ENCODE measurements at regions not wholly inside any gene's neighbourhood (a gene's known extent, or its start where the extent isn't known, plus 50 kb on each side); places are given as distances from the start of the nearest gene placed in this dataset.

- Histone ChIP-seq H3K36me3 (no peaks in the 10 kb centered on the region), H3K4me1 (peaks cover 0 to 3% (median 0%) of the 10 kb centered on the region in 4 donors), H3K27ac (peak overlapping the region; percentile 13 to 56 (median 46)), H3K4me3 (no peak overlapping the region), H3K9me3 (no peaks in the 10 kb centered on the region), H3K27me3 (no peaks in the 10 kb centered on the region)
- DNase-seq (peak in 1 of 2 donors; percentile 95), ATAC-seq (ENCODE audit: low FRiP score in 2 of 2) (peak; percentile 85 to 91)
- TF ChIP-seq POLR2A (IDR thresholded peaks at IDR 0.05) = peak in 1 of 4 donors; percentile 55
- TF ChIP-seq POLR2AphosphoS5 (IDR thresholded peaks at IDR 0.05) = peak; percentile 39 to 72
- TF ChIP-seq EP300 (IDR thresholded peaks at IDR 0.05) = peak in 1 of 4 donors; percentile 85
- TF ChIP-seq, protein P1, sequence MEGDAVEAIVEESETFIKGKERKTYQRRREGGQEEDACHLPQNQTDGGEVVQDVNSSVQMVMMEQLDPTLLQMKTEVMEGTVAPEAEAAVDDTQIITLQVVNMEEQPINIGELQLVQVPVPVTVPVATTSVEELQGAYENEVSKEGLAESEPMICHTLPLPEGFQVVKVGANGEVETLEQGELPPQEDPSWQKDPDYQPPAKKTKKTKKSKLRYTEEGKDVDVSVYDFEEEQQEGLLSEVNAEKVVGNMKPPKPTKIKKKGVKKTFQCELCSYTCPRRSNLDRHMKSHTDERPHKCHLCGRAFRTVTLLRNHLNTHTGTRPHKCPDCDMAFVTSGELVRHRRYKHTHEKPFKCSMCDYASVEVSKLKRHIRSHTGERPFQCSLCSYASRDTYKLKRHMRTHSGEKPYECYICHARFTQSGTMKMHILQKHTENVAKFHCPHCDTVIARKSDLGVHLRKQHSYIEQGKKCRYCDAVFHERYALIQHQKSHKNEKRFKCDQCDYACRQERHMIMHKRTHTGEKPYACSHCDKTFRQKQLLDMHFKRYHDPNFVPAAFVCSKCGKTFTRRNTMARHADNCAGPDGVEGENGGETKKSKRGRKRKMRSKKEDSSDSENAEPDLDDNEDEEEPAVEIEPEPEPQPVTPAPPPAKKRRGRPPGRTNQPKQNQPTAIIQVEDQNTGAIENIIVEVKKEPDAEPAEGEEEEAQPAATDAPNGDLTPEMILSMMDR (IDR thresholded peaks at IDR 0.05) = no peak
- 69 to 70% methylated on average over 7 of the region's 7 CpGs for WGBS, 2 donors
Observed at GRCh38 chr12:69024413-69024812, 91.4 kb upstream of the CPM start.

DNA sequence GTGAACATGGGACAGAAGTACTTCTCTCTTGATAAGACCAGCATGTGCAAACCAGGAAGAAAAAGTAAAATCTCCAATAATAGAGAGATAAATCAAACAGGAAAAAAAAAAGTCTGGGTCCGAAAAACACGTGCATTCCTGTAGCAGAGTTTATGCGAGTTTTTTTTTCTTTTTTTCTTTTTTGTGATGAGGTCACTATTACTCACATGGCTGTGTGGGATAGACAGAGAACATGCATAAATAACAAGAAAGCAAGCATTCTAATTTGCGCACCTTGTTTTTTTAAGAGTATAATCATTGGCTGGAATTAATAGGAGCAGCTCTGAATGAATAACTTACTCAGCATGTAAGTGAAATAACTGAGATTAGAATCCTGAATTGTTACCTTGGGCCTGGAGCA, 91.9 kb upstream of the CPM start:
- Histone ChIP-seq H3K9me3 (no peaks in the 10 kb centered on the region), H3K4me1 (peaks cover 0 to 3% (median 0%) of the 10 kb centered on the region in 4 donors), H3K4me3 (no peak overlapping the region), H3K27me3 (no peaks in the 10 kb centered on the region), H3K27ac (peak overlapping the region; percentile 13 to 56 (median 46)), H3K36me3 (no peaks in the 10 kb centered on the region)
- DNase-seq (no peak), ATAC-seq (ENCODE audit: low FRiP score in 2 of 2) (no peak)
- TF ChIP-seq, protein P1 (IDR thresholded peaks at IDR 0.05) = no peak
- TF ChIP-seq EP300 (IDR thresholded peaks at IDR 0.05) = no peak
- TF ChIP-seq POLR2AphosphoS5 (IDR thresholded peaks at IDR 0.05) = no peak
- TF ChIP-seq POLR2A (IDR thresholded peaks at IDR 0.05) = no peak
- 64 to 67% methylated on average over 4 of the region's 4 CpGs for WGBS, 2 donors

GRCh38 chr12:69026336-69026735, 93.4 kb upstream of the CPM start:
- Histone ChIP-seq H3K9me3 (no peaks in the 10 kb centered on the region), H3K4me3 (no peak overlapping the region), H3K36me3 (no peaks in the 10 kb centered on the region), H3K27me3 (no peaks in the 10 kb centered on the region), H3K27ac (no peak overlapping the region), H3K4me1 (peaks cover 0 to 3% (median 0%) of the 10 kb centered on the region in 4 donors)
- DNase-seq (peak in 1 of 2 donors; percentile 56), ATAC-seq (ENCODE audit: low FRiP score in 2 of 2) (peak in 1 of 2 donors; percentile 48)
- TF ChIP-seq POLR2AphosphoS5 (IDR thresholded peaks at IDR 0.05) (no peak), POLR2A (IDR thresholded peaks at IDR 0.05) (no peak), EP300 (IDR thresholded peaks at IDR 0.05) (no peak)
- TF ChIP-seq, protein P1 (IDR thresholded peaks at IDR 0.05) = no peak
- WGBS, 2 donors = 73 to 100% methylated on average over 1 of the region's 1 CpG

GRCh38 chr12:69027411-69027881, 94.5 kb upstream of the CPM start:
- ATAC-seq (ENCODE audit: low FRiP score in 2 of 2) (no peak), DNase-seq (no peak)
- H3K27me3 ChIP-seq = no peaks in the 10 kb centered on the region
- H3K4me1 ChIP-seq = peaks cover 0 to 3% (median 0%) of the 10 kb centered on the region in 4 donors
- H3K9me3 ChIP-seq = no peaks in the 10 kb centered on the region
- H3K36me3 ChIP-seq = no peaks in the 10 kb centered on the region
- TF ChIP-seq EP300 (IDR thresholded peaks at IDR 0.05) (no peak), POLR2AphosphoS5 (IDR thresholded peaks at IDR 0.05) (no peak), POLR2A (IDR thresholded peaks at IDR 0.05) (no peak)
- H3K27ac ChIP-seq = no peak overlapping the region
- no peak overlapping the region for H3K4me3 ChIP-seq
- 86 to 88% methylated on average over 4 of the region's 4 CpGs for WGBS, 2 donors

GRCh38 chr12:69028941-69029729, 96.2 kb upstream of the CPM start:
- H3K4me3 ChIP-seq = no peak overlapping the region
- no peak for ATAC-seq (ENCODE audit: low FRiP score in 2 of 2)
- no peak for TF ChIP-seq POLR2AphosphoS5 (IDR thresholded peaks at IDR 0.05)
- TF ChIP-seq EP300 (IDR thresholded peaks at IDR 0.05) = no peak
- TF ChIP-seq, protein P1 (IDR thresholded peaks at IDR 0.05) = no peak
- TF ChIP-seq POLR2A (IDR thresholded peaks at IDR 0.05) = no peak
- H3K4me1 ChIP-seq = peaks cover 0 to 3% (median 0%) of the 10 kb centered on the region in 4 donors
- no peaks in the 10 kb centered on the region for H3K36me3 ChIP-seq
- WGBS, 2 donors = 88 to 89% methylated on average over 11 of the region's 11 CpGs
- no peaks in the 10 kb centered on the region for H3K9me3 ChIP-seq
- H3K27ac ChIP-seq = no peak overlapping the region
- no peaks in the 10 kb centered on the region for H3K27me3 ChIP-seq
- DNase-seq = no peak
